ENCODE measurements at regions not wholly inside any gene's neighbourhood (a gene's known extent, or its start where the extent isn't known, plus 50 kb on each side); places are given as distances from the start of the nearest gene placed in this dataset.

DNA sequence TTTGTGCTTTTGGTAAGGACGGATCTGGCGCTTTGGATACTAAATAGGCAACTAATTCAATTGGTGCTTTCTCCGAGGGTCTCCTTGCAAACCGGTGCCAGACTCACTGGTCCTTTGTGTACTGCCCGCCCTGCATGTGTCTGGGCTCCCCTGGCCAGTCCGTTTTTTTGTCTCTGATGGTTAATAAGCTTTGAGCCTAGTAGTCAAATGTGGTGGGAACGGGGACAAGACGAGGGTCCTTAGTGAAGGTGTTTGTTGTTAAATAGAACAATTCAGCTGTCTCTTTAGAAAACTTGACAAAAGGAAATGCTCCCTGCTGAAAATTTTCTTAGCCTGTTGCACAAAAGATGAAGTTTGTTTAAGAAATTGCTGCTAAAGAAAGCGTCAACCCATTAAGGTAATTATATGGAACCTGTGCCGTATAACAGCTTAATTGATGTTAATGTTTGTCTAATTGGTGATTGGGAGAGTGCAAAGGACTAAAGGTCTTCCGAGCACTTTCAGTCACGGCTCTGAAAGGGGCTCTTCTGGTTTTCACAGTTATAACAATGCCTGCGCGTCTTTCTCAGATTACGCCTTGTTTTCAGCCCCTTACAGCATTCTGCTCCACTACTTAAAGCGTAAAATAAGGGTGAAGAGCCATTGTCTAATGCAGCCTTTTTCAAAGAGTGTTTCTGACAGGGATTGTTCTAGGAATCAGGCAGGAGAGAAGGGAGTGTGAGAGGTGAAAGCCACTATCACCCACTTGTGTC, 537.4 kb downstream of the PRKD1 start:
- TF ChIP-seq POU5F1 (IDR thresholded peaks at IDR 0.05; ENCODE audit: borderline replicate concordance, low read depth, low read length, partially characterized antibody), result no peak
- TF ChIP-seq ZKSCAN8 (CRISPR knock-in tag; IDR thresholded peaks at IDR 0.05), result no peak
- TF ChIP-seq, protein P1, sequence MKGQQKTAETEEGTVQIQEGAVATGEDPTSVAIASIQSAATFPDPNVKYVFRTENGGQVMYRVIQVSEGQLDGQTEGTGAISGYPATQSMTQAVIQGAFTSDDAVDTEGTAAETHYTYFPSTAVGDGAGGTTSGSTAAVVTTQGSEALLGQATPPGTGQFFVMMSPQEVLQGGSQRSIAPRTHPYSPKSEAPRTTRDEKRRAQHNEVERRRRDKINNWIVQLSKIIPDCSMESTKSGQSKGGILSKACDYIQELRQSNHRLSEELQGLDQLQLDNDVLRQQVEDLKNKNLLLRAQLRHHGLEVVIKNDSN (CRISPR knock-in tag; IDR thresholded peaks at IDR 0.05), result no peak
- TF ChIP-seq PCBP2 (IDR thresholded peaks at IDR 0.05; ENCODE audit: low read depth, low read length, poor library complexity, severe bottlenecking), result no peak
- no peak for TF ChIP-seq CTCF (IDR thresholded peaks at IDR 0.05 in 2 of 3, conservative IDR thresholded peaks at IDR 0.05 in 1 of 3; ENCODE audit: insufficient read depth in 2 of 3, low read depth in 1 of 3, low read length in 3 of 3)
- no peak for TF ChIP-seq EP300 (IDR thresholded peaks at IDR 0.05; ENCODE audit: low read length)
- TF ChIP-seq EGR1 (conservative IDR thresholded peaks at IDR 0.05), result no peak
- no peak for TF ChIP-seq YY1 (IDR thresholded peaks at IDR 0.05; ENCODE audit: borderline replicate concordance in 1 of 3, control insufficient read depth in 1 of 3, extremely low read depth in 1 of 3, insufficient read depth in 3 of 3, insufficient read length in 1 of 3, insufficient replicate concordance in 2 of 3, low read depth in 1 of 3, low read length in 2 of 3)
